ENCODE measurements at regions not wholly inside any gene's neighbourhood (a gene's known extent, or its start where the extent isn't known, plus 50 kb on each side); places are given as distances from the start of the nearest gene placed in this dataset.

GRCh38 chr4:52265781-52266525, 214.8 kb downstream of the SPATA18 start:
- Mint-ChIP-seq H3K9me3 (peaks cover 2% of the 10 kb centered on the region), H3K27me3 (no peaks in the 10 kb centered on the region), H3K27ac (no peak overlapping the region), H3K4me3 (no peak overlapping the region), H3K4me1 (no peaks in the 10 kb centered on the region), H3K36me3 (ENCODE audit: low read depth) (no peaks in the 10 kb centered on the region)
- POLR2A ChIA-PET = no interaction called here
- CTCF ChIA-PET = no interaction called here
- DNase-seq = no peak

DNA sequence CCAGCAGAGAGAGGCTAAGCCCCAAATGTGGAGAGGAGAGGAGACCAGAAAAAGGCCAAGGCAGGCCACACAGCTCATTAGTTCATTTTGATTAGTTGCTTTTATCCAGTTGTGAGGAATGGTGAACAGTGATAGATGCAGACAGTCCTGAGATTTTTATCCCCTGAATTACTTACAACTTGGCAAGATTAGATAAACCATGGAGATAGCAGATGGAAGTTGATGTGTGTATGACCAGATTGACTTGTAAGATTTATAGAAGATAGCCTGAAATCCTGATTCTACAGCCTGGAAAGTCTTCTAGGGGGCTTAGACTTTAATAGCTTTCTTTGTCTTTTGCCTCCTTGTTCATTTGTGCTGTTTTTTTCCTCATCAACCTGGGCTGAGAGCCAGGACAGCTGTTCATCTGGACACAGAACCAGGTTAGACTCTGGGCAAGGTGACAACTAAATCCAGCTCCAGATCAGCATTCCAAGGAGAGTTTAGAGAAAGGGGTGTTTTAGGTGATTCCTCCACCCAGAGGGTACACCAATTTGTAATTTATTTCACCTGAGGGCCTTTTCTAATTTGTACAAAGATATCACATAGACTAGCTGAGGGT, 215.5 kb downstream of the SPATA18 start:
- DNase-seq = no peak
- no peaks in the 10 kb centered on the region for H3K4me1 Mint-ChIP-seq
- H3K4me3 Mint-ChIP-seq = no peak overlapping the region
- H3K36me3 Mint-ChIP-seq (ENCODE audit: low read depth) = no peaks in the 10 kb centered on the region
- POLR2A ChIA-PET = no interaction called here
- CTCF ChIA-PET = no interaction called here
- H3K27ac Mint-ChIP-seq = no peak overlapping the region
- H3K27me3 Mint-ChIP-seq = no peaks in the 10 kb centered on the region
- H3K9me3 Mint-ChIP-seq = peaks cover 2% of the 10 kb centered on the region

GRCh38 chr4:52269761-52270160, 218.7 kb downstream of the SPATA18 start:
- no peaks in the 10 kb centered on the region for H3K27me3 Mint-ChIP-seq
- CTCF ChIA-PET = no interaction called here
- POLR2A ChIA-PET = no interaction called here
- H3K36me3 Mint-ChIP-seq (ENCODE audit: low read depth) = no peaks in the 10 kb centered on the region
- no peak for DNase-seq
- no peak overlapping the region for H3K4me3 Mint-ChIP-seq
- H3K27ac Mint-ChIP-seq = no peak overlapping the region
- H3K4me1 Mint-ChIP-seq = no peaks in the 10 kb centered on the region
- no peaks in the 10 kb centered on the region for H3K9me3 Mint-ChIP-seq

DNA sequence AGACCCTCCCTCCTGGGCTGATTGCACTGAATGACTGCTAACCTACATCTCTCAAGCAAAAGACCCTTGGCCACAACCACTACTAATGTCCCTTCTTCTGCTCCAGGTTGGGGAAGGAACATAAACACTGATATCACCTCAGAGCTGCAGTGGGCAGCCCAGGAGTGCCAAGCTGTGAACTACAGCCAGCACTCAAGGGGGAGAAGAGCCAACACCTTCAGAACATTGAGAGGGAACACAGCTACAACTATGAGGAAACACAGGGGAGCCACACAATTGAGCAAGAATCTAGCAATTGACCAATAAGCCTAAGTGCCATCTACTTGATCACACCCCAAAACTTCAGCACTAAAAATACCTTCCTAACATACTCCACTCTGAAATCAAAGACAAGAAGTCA, 222.8 kb downstream of the SPATA18 start:
- Mint-ChIP-seq H3K27ac (no peak overlapping the region), H3K36me3 (ENCODE audit: low read depth) (no peaks in the 10 kb centered on the region), H3K9me3 (peaks cover 5% of the 10 kb centered on the region), H3K4me1 (no peaks in the 10 kb centered on the region), H3K4me3 (no peak overlapping the region), H3K27me3 (no peaks in the 10 kb centered on the region)
- no peak for DNase-seq
- ChIA-PET POLR2A (no interaction called here), CTCF (no interaction called here)

DNA sequence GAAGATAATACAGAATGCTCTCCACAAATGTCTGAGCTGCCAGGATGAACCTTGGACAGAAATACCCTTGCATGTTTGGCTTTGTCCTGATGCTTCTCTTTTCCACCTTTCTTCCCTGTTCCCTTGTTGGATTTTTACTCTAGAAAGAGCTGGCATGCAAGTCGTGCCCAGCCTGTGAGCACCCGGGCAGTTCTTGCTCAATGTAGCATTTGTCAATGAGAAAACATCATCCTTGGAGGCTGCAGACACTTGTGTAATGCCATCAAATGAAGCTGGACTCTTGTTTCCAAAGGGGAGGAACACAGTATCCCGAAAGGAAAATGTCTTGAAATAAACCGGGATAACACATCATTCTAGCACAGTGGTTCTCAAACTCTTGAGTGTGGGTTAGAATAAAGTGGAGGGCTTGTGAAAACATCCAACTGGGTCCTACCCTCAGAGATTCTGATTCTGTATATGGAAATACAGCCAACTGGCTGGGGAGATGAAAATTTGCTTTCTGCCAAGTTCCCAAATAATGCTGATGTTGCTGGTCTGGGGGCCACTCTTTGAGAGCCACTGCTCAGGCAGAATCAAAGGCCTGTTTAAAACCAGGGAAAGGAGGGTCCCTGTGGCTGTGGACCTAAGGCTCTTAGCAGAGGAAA, 237.2 kb downstream of the SPATA18 start:
- Mint-ChIP-seq H3K9me3 (no peaks in the 10 kb centered on the region), H3K36me3 (ENCODE audit: low read depth) (no peaks in the 10 kb centered on the region), H3K27me3 (no peaks in the 10 kb centered on the region), H3K27ac (no peak overlapping the region), H3K4me1 (no peaks in the 10 kb centered on the region), H3K4me3 (no peak overlapping the region)
- DNase-seq = no peak
- CTCF ChIA-PET = no interaction called here
- POLR2A ChIA-PET = no interaction called here

- Mint-ChIP-seq H3K36me3 (ENCODE audit: low read depth) (no peaks in the 10 kb centered on the region), H3K27ac (no peak overlapping the region), H3K9me3 (no peaks in the 10 kb centered on the region), H3K4me1 (no peaks in the 10 kb centered on the region), H3K27me3 (no peaks in the 10 kb centered on the region), H3K4me3 (no peak overlapping the region)
- POLR2A ChIA-PET = no interaction called here
- DNase-seq = no peak
- CTCF ChIA-PET = no interaction called here
Measured at GRCh38 chr4:52290466-52290865, 239.4 kb downstream of the SPATA18 start.

DNA sequence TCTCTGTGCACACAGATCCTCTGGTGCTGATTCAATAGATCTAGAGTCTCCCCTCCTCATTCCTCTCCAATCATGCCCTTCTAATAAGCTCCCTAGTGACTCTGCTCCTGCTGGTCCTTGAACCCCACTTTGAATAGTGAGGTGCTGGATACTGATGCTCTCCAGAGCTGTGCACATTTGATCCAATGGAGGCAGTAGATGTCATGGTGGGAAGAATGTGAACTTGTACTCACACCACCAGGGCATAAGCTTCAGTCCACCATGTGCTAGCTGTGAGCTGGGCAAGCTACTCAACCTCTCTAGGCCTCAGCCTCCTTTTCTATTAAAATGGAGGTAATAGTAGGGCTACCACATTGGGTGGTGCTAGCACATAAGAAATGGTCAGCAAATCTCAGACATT, 241.1 kb downstream of the SPATA18 start:
- no peaks in the 10 kb centered on the region for H3K27me3 Mint-ChIP-seq
- H3K9me3 Mint-ChIP-seq = no peaks in the 10 kb centered on the region
- DNase-seq = no peak
- ChIA-PET POLR2A (no interaction called here), CTCF (no interaction called here)
- H3K4me1 Mint-ChIP-seq = no peaks in the 10 kb centered on the region
- no peak overlapping the region for H3K27ac Mint-ChIP-seq
- no peaks in the 10 kb centered on the region for H3K36me3 Mint-ChIP-seq (ENCODE audit: low read depth)
- no peak overlapping the region for H3K4me3 Mint-ChIP-seq

DNA sequence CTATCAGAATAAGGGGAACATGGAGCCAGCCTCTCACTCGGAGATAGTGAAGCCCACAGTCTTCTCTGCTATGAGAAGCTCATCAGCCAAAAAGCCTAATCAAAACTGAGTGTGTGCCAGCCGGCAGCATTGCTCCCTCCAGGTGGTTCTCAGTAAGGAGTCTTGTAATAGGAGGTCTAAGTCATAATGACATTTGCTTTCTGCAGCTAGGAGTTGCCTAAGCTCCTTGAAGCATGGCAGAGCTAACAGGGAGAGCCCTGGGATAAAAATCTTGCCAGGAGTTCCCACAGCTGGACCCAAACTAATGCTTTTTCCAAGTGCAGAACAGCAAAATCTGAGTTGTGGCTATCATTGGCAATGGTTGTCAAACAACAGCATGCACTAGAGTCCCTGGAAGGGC, 245.2 kb downstream of the SPATA18 start:
- no peak for DNase-seq
- Mint-ChIP-seq H3K36me3 (ENCODE audit: low read depth) (no peaks in the 10 kb centered on the region), H3K9me3 (no peaks in the 10 kb centered on the region), H3K27ac (no peak overlapping the region), H3K4me1 (no peaks in the 10 kb centered on the region), H3K27me3 (no peaks in the 10 kb centered on the region), H3K4me3 (no peak overlapping the region)
- CTCF ChIA-PET = no interaction called here
- POLR2A ChIA-PET = interaction anchor here (0.6 kb wide), 1 partner anchor 56 kb away, joined by 3 read pairs; no protein-coding TSS in a partner anchor

- no peak overlapping the region for H3K4me3 Mint-ChIP-seq
- H3K27ac Mint-ChIP-seq = no peak overlapping the region
- H3K4me1 Mint-ChIP-seq = no peaks in the 10 kb centered on the region
- ChIA-PET CTCF (no interaction called here), POLR2A (no interaction called here)
- H3K36me3 Mint-ChIP-seq (ENCODE audit: low read depth) = no peaks in the 10 kb centered on the region
- no peak for DNase-seq
- H3K9me3 Mint-ChIP-seq = no peaks in the 10 kb centered on the region
- H3K27me3 Mint-ChIP-seq = no peaks in the 10 kb centered on the region
Measured at GRCh38 chr4:52298444-52298843, 247.3 kb downstream of the SPATA18 start.

- H3K4me1 Mint-ChIP-seq = no peaks in the 10 kb centered on the region
- no peaks in the 10 kb centered on the region for H3K27me3 Mint-ChIP-seq
- CTCF ChIA-PET = no interaction called here
- no peaks in the 10 kb centered on the region for H3K36me3 Mint-ChIP-seq (ENCODE audit: low read depth)
- no peak overlapping the region for H3K27ac Mint-ChIP-seq
- DNase-seq = no peak
- no peak overlapping the region for H3K4me3 Mint-ChIP-seq
- POLR2A ChIA-PET = no interaction called here
- H3K9me3 Mint-ChIP-seq = no peaks in the 10 kb centered on the region
Measured at GRCh38 chr4:52299120-52299519, 248.0 kb downstream of the SPATA18 start.

GRCh38 chr4:52311464-52312125, 260.5 kb downstream of the SPATA18 start:
- H3K36me3 Mint-ChIP-seq (ENCODE audit: low read depth) = no peaks in the 10 kb centered on the region
- ChIA-PET CTCF (no interaction called here), POLR2A (no interaction called here)

GRCh38 chr4:52312722-52313121, 261.6 kb downstream of the SPATA18 start:
- Mint-ChIP-seq H3K27ac (no peak overlapping the region), H3K27me3 (no peaks in the 10 kb centered on the region), H3K9me3 (no peaks in the 10 kb centered on the region), H3K4me1 (no peaks in the 10 kb centered on the region), H3K36me3 (ENCODE audit: low read depth) (no peaks in the 10 kb centered on the region), H3K4me3 (no peak overlapping the region)
- DNase-seq = no peak
- POLR2A ChIA-PET = no interaction called here
- CTCF ChIA-PET = no interaction called here

More at GRCh38 chr4:52311464-52312125, 260.5 kb downstream of the SPATA18 start:
- Mint-ChIP-seq H3K9me3 (no peaks in the 10 kb centered on the region), H3K27me3 (no peaks in the 10 kb centered on the region), H3K4me3 (no peak overlapping the region), H3K4me1 (no peaks in the 10 kb centered on the region), H3K27ac (no peak overlapping the region)
- no peak for DNase-seq

GRCh38 chr4:52317361-52317879, 266.3 kb downstream of the SPATA18 start:
- H3K4me1 Mint-ChIP-seq = no peaks in the 10 kb centered on the region
- DNase-seq = no peak
- H3K27ac Mint-ChIP-seq = no peak overlapping the region
- H3K36me3 Mint-ChIP-seq (ENCODE audit: low read depth) = no peaks in the 10 kb centered on the region
- H3K27me3 Mint-ChIP-seq = no peaks in the 10 kb centered on the region
- no peak overlapping the region for H3K4me3 Mint-ChIP-seq
- CTCF ChIA-PET = no interaction called here
- H3K9me3 Mint-ChIP-seq = no peaks in the 10 kb centered on the region
- POLR2A ChIA-PET = no interaction called here

All from activated CD4-positive, alpha-beta T cell treated with anti-CD3 and anti-CD28 coated beads, Interleukin-2, amount 10 ng/mL, durations not matched to agents 7 days and 5 days (primary cell).